Left ventricle myocardium superior (tissue), 1 donor: ENCODE measurements at regions not wholly inside any gene's neighbourhood (a gene's known extent, or its start where the extent isn't known, plus 50 kb on each side); places are given as distances from the start of the nearest gene placed in this dataset.
A peak's percentile ranks its signal among the peaks of the same experiment; 100 is the strongest.
"Not testable (repeated sequence)": the region's sequence is repeated elsewhere in the genome, so short reads cannot be mapped to it uniquely, and the experiment has no call there.

Experiments
- ATAC-seq: fragments of 200-7000 bp; cut with Tn5 transposase; one replicate; pipeline ENCODE4 v1.9.1; 2020; ENCODE audit warnings: mild to moderate bottlenecking, moderate library complexity
- DNase-seq: peaks from one replicate; pipeline ENCODE4 v3.0.0-alpha.2; 2020
- intact Hi-C: fragments of 100-400 bp; cut with micrococcal nuclease; formaldehyde crosslinking; loops from one replicate; pipeline ENCODE4 v1.11.0; 2022
- donor health status: DM: no; HTN: yes; CAD: no; lungs with severe emphysema.

GRCh38 chr5:87015901-87016300, 251.8 kb upstream of the RASA1 start:
- ATAC-seq (no peak), DNase-seq (no peak)
- intact Hi-C loops = no loop called here

GRCh38 chr5:87020099-87020934, 247.4 kb upstream of the RASA1 start:
- ATAC-seq = peak; percentile 90
- DNase-seq = peak; percentile 31

DNA sequence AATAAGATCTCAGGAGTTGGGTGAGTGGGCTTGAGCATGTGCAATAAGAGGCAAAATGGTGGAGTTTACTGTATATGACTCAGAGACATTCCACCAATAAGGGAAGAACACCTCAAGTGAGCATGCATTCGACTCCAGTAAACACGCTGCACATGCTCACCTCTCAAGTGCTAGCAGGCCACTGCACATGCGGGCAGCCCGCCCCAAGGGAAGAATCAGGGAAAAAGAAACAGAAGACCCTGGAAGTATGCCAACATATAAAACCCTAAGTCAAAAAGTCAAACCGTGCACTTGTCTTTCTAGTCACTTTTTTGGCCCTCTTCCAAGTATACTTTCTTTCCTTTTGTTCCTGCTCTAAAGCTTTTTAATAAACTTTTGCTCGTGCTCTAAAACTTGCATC, 245.3 kb upstream of the RASA1 start:
- intact Hi-C loops = no loop called here
- DNase-seq (no peak), ATAC-seq (no peak)

More at GRCh38 chr5:87020099-87020934, 247.4 kb upstream of the RASA1 start:
- intact Hi-C loops = no loop called here

DNA sequence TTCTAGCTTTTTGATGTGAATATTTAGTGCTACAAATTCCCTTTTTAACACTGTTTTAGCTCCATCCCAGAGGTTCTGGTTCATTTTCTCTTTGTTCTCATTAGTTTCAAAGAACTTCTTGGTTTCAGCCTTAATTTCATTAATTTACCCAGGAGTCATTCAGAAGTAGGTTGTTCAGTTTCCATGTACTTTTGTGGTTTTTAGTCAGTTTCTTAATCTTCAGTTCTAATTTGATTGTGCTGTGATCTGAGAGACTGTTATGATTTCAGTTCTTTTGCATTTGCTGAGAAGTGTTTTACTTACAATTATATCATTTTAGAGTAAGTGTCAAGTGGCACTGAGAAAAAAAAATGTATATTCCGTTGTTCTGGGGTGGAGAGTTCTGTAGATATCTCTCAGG, 240.1 kb upstream of the RASA1 start:
- ATAC-seq = no peak
- intact Hi-C loops = no loop called here
- no peak for DNase-seq

- no peak for DNase-seq
- intact Hi-C loops = no loop called here
- ATAC-seq = no peak
Observed at GRCh38 chr5:87029951-87030350, 237.7 kb upstream of the RASA1 start.

DNA sequence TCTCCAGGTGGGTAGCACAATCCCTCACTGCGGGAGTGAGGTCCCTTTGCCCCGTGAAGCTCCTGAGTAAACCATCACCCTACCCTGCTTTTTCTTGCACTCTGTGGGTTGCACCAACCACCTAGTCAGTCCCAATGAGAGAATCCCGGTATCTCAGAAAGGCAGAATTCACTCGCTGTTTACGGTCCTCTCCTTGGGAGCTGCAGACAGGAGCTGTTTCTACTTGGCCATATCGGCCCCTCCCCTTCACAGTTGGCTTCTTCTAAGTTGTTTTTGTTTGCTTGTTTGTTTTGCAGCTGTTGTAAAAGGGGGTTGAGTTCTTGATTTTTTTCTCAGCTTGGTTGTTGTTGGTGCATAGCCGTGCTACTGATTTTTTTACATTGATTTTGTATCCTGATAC, 237.0 kb upstream of the RASA1 start:
- no peak for DNase-seq
- no peak for ATAC-seq
- intact Hi-C loops = no loop called here

- no peak for DNase-seq
- ATAC-seq = no peak
- intact Hi-C loops = no loop called here
Observed at GRCh38 chr5:87034557-87034956, 233.1 kb upstream of the RASA1 start.

GRCh38 chr5:87042554-87042953, 225.1 kb upstream of the RASA1 start:
- DNase-seq (no peak), ATAC-seq (no peak)
- intact Hi-C loops = no loop called here

- intact Hi-C loops = no loop called here
- no peak for ATAC-seq
- DNase-seq = no peak
Observed at GRCh38 chr5:87048156-87048555, 219.5 kb upstream of the RASA1 start.

DNA sequence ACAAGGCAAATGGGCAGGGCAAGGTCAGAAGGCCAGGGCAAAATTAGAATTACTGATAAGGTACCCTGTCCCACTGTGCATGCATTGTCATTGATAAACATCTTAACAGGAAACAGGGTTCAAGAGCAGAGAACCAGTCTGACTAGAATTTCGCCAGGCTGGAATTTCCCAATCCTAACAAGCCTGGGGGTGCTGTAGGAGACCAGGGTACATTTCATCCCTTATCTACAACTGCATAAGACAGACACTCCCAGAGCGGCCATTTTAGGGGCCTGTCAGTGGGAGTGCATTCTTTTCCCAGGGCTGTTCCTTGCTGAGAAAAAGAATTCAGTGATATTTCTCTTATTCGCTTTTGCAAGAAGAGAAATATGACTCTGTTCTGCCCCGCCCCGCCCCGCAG, 218.7 kb upstream of the RASA1 start:
- intact Hi-C loops, DNase-seq, ATAC-seq: not testable (repeated sequence)

DNA sequence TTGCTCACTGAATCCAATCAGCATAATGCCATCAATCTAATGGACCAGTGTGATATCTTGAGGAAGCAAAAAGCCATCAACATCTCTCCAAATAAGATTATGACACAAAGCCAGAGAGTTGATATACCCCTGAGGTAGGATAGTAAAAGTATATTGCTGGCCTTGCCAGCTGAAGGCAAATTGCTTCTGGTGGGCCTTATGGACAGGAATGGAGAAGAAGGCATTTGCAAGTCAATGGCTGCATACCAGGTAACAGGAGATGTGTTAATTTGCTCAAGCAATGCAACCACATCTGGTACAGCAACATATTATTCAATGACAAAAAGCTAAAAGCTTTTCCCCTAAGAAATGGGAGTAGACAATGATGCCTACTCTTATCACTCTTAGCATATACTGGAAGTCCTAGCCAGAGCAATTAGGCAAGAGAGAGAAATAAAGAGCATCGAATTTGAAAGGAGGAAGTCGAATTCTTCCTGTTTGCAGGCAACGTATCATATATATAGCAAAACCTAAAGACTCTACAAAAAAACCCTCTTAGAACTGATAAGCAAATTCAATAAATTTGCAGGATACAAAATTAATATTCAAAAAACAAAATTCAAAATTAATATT, 216.1 kb upstream of the RASA1 start:
- DNase-seq = no peak
- intact Hi-C loops = no loop called here
- no peak for ATAC-seq

DNA sequence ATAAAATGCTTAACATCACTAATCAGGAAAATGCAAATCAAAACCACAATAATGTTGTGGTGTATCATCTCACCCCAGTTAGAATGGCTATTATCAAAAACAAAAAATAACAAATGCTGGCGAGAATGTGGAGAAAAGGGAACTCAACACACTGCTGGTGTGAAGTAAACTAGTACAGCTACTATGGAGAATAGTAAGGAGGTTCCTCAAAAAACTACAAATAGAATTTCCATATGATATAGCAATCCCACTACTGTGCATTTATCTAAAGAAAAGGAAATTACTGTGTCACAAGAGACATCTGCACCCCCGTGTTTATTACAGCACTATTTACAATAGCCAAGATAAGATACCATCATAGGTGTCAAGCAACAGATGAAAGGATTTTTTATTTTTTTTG, 214.5 kb upstream of the RASA1 start:
- intact Hi-C loops = no loop called here
- no peak for ATAC-seq
- DNase-seq = no peak

DNA sequence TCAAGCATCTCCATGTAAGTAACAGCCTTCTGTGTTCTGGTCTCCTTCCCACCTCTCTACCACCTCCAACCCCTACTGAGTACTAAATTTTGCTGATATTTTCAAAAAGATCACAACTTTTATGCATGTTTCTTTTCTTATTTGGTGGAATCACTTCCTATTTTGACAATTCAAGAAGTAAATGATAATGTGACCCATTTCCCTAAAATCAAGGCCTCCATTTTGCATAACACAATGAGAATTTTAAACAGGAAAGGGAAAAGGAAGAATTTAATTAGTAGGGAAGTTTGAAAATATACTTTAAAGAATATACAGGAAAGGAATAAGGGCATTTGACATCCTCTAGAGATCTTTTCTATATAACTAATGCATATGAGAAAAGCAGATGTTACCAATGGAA, 212.9 kb upstream of the RASA1 start:
- no peak for ATAC-seq
- intact Hi-C loops = no loop called here

GRCh38 chr5:87061046-87061445, 206.6 kb upstream of the RASA1 start:
- no peak for DNase-seq
- intact Hi-C loops = no loop called here
- ATAC-seq = no peak

More for the DNA sequence above, 212.9 kb upstream of the RASA1 start:
- no peak for DNase-seq

GRCh38 chr5:87069311-87069710, 198.4 kb upstream of the RASA1 start:
- intact Hi-C loops = no loop called here
- DNase-seq (no peak), ATAC-seq (no peak)

GRCh38 chr5:87069974-87070608, 197.6 kb upstream of the RASA1 start:
- DNase-seq = no peak
- intact Hi-C loops = no loop called here
- ATAC-seq = no peak

- no peak for ATAC-seq
- no peak for DNase-seq
- intact Hi-C loops = no loop called here
Observed at GRCh38 chr5:87074072-87074471, 193.6 kb upstream of the RASA1 start.

- ATAC-seq (no peak), DNase-seq (no peak)
- intact Hi-C loops = no loop called here
Observed at GRCh38 chr5:87074934-87075541, 192.6 kb upstream of the RASA1 start.

DNA sequence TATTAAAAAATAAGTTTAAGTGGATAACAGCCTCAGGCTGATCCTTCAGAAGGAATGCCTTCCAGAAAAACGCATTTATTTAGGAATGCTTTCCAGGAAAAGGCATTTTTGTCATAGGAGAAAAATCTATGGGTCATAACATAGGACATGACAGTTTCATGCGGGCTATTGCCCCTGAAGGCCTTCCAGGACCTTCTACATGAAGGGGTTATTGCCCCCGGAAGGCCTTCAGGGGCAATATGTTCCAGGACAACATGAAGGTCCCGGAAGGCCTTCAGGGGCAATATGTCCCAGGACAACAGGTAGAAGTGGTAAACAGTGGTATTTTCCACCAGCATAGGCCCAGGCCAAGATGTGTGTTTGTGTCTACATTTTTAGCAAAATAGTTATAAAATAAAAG, 191.3 kb upstream of the RASA1 start:
- DNase-seq = no peak
- intact Hi-C loops = no loop called here
- no peak for ATAC-seq

DNA sequence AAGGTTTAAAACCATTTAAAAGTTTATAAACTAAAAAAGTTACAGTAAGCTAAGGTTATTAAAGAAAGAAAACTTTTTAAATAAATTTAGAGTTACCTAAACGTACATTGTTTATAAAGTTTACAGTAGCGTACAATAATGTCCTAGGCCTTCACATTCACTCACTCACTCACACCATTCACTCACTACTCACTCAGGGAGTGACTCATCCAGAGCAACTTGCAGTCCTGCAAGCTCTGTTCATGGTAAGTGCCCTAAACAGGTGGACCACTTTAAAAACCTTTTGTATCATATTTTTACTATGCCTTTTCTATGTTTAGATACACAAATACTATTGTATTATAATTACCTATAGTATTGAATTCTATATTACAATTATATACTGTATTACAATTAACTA, 190.8 kb upstream of the RASA1 start:
- intact Hi-C loops = no loop called here
- ATAC-seq (no peak), DNase-seq (no peak)
